PC-3 (cell line): ENCODE measurements at regions not wholly inside any gene's neighbourhood (a gene's known extent, or its start where the extent isn't known, plus 50 kb on each side); places are given as distances from the start of the nearest gene placed in this dataset.

Source experiments
- EZH2 ChIP-seq: fragments of 300-600 bp; sonication (generic); IDR thresholded peaks from one replicate; pipeline ENCODE4 v1.6.1; 2017; ENCODE audit warnings: antibody characterized with exemption, mild to moderate bottlenecking, low read length; ENCODE audit not compliant: unreplicated experiment
- EZH2phosphoT487 ChIP-seq: fragments of 300-600 bp; sonication (generic); IDR thresholded peaks from 2 replicates; pipeline ENCODE4 v1.6.1; 2018; ENCODE audit warnings: mild to moderate bottlenecking, antibody characterized with exemption, low read length, borderline replicate concordance
- TF ChIP-seq, protein P1 (sequence below): fragments of 300-600 bp; sonication (generic); conservative IDR thresholded peaks from 2 replicates; pipeline ENCODE4 v1.5.1; 2017; ENCODE audit warnings: antibody characterized with exemption, low read depth, mild to moderate bottlenecking, low read length

DNA sequence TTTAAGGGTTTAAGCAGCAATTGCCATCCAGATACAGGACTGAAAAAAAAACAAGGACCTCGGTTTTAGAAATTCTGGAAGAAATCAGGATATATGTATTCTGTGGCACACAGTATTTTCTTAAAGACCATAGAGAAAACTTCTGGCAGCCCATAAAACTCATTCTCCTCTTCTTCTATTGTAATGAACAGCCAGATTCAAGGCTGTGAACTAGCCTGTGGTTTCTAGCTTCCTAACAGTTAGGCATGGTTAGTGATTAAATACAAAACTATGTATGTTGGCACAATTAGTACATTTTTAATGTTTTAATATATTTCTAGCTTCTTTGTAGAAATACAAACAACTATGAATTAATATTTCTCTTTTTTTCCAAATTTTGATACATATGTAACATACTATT lies 555.7 kb downstream of the DSC3 start:
- TF ChIP-seq, protein P1, sequence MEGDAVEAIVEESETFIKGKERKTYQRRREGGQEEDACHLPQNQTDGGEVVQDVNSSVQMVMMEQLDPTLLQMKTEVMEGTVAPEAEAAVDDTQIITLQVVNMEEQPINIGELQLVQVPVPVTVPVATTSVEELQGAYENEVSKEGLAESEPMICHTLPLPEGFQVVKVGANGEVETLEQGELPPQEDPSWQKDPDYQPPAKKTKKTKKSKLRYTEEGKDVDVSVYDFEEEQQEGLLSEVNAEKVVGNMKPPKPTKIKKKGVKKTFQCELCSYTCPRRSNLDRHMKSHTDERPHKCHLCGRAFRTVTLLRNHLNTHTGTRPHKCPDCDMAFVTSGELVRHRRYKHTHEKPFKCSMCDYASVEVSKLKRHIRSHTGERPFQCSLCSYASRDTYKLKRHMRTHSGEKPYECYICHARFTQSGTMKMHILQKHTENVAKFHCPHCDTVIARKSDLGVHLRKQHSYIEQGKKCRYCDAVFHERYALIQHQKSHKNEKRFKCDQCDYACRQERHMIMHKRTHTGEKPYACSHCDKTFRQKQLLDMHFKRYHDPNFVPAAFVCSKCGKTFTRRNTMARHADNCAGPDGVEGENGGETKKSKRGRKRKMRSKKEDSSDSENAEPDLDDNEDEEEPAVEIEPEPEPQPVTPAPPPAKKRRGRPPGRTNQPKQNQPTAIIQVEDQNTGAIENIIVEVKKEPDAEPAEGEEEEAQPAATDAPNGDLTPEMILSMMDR: no peak
- TF ChIP-seq EZH2 (no peak), EZH2phosphoT487 (no peak)
